Adrenal gland (tissue), 9 donors: ENCODE measurements at regions not wholly inside any gene's neighbourhood (a gene's known extent, or its start where the extent isn't known, plus 50 kb on each side); places are given as distances from the start of the nearest gene placed in this dataset.

Experiments
- DNase-seq, 7 donors: peaks; one replicate each; pipeline ENCODE4 v3.0.0-alpha.2; 2019 to 2020
- H3K27ac ChIP-seq, 5 donors: fragments of 200-600 bp; sonication (generic) in 4 of 5; 1 replicate in 3 of 5; 2 replicates in 2 of 5; pipeline versions ENCODE4 v1.5.1 to v1.8.0; 2016 to 2020; ENCODE audit warnings: mild to moderate bottlenecking in 1 of 5
- H3K27me3 ChIP-seq: fragments of 200-600 bp; 2 replicates; pipeline ENCODE4 v1.8.0; 2021
- H3K36me3 ChIP-seq, 2 donors: fragments of 200-600 bp; replicated peaks in 1 of 2; 1 replicate in 1 of 2; 2 replicates in 1 of 2; pipeline versions ENCODE4 v1.5.1 to v1.8.0; 2018 to 2022
- H3K4me1 ChIP-seq, 2 donors: fragments of 200-600 bp; replicated peaks in 1 of 2; 1 replicate in 1 of 2; 2 replicates in 1 of 2; pipeline versions ENCODE4 v1.5.1 to v1.8.0; 2018 to 2021
- H3K4me3 ChIP-seq, 4 donors: fragments of 200-600 bp; sonication (generic) in 3 of 4; one replicate each; pipeline ENCODE4 v1.5.1; 2016 to 2018
- H3K9me3 ChIP-seq, 3 donors: fragments of 200-600 bp; sonication (generic) in 1 of 3; replicated peaks in 1 of 3; 1 replicate in 2 of 3; 2 replicates in 1 of 3; pipeline versions ENCODE4 v1.5.1 to v1.8.0; 2016 to 2021
- CTCF ChIP-seq, 6 experiments: fragments of 450-650 bp in 4 of 6; fragments of 200-600 bp in 2 of 6; sonication (generic) in 1 of 6; IDR thresholded peaks; 1 replicate in 5 of 6; 2 replicates in 1 of 6; pipeline versions ENCODE4 v1.5.1 to v1.8.0; 2016 to 2021; ENCODE audit warnings: antibody characterized with exemption in 6 of 6, mild to moderate bottlenecking in 2 of 6, moderate library complexity in 1 of 6
- POLR2A ChIP-seq, 2 donors: fragments of 450-650 bp; IDR thresholded peaks; one replicate each; pipeline ENCODE4 v1.6.1; 2017; ENCODE audit warnings: antibody characterized with exemption in 2 of 2, mild to moderate bottlenecking in 2 of 2, moderate library complexity in 1 of 2
- WGBS, 4 donors: extraction: QIAGEN DNeasy Blood & Tissue Kit in 2 of 4; methylation state at CpG; one replicate each; pipeline versions ENCODE4 v1.1.5 to v1.1.7; 2013 to 2017; 5-methylcytosine and 5-hydroxymethylcytosine counted together
- intact Hi-C, 2 donors: fragments of 100-400 bp; cut with DNase I; formaldehyde crosslinking; loops; one replicate each; pipeline versions ENCODE4 v1.14.1 to v1.15.0; 2022 to 2023
- donor health status: healthy with polysubstance abuse.
- donor health status: Bipolar disorder and iron deficiency.
- donor health status: DM: yes; HTN: yes; CAD: no.
- donor health status: DM: no; HTN: no; CAD: no.
- donor health status: DM: no; HTN: no; CAD: no.

- Histone ChIP-seq H3K36me3 (no peaks in the 10 kb centered on the region), H3K4me1 (no peaks in the 10 kb centered on the region), H3K27ac (no peak overlapping the region), H3K27me3 (peaks cover 8% of the 10 kb centered on the region), H3K9me3 (no peaks in the 10 kb centered on the region), H3K4me3 (no peak overlapping the region)
- 67 to 79% (median 72%) methylated on average over 2 of the region's 2 CpGs for WGBS, 4 donors
- intact Hi-C loops = loop anchor here in 1 of 2 donors (5.0 kb wide), 1 partner anchor 262 kb away; the partner anchor contains the start of gene LRFN2
- TF ChIP-seq POLR2A (IDR thresholded peaks at IDR 0.05) (no peak), CTCF (IDR thresholded peaks at IDR 0.05) (no peak)
- DNase-seq = peak in 2 of 7 donors; percentile 19 to 22
Measured at GRCh38 chr6:40325041-40325440, 262.1 kb downstream of the LRFN2 start.

GRCh38 chr6:40323881-40324634 lies 263.1 kb downstream of the LRFN2 start:
- no peaks in the 10 kb centered on the region for H3K9me3 ChIP-seq
- peaks cover 8% of the 10 kb centered on the region for H3K27me3 ChIP-seq
- 43 to 71% (median 61%) methylated on average over 4 to 8 of the region's 8 CpGs for WGBS, 4 donors

GRCh38 chr6:40322336-40322735 lies 264.8 kb downstream of the LRFN2 start:
- TF ChIP-seq POLR2A (IDR thresholded peaks at IDR 0.05) = no peak
- TF ChIP-seq CTCF (IDR thresholded peaks at IDR 0.05) = no peak
- Histone ChIP-seq H3K4me3 (no peak overlapping the region), H3K9me3 (no peaks in the 10 kb centered on the region), H3K27ac (no peak overlapping the region), H3K36me3 (no peaks in the 10 kb centered on the region), H3K4me1 (no peaks in the 10 kb centered on the region), H3K27me3 (no peaks in the 10 kb centered on the region)
- no peak for DNase-seq
- intact Hi-C loops = no loop called here
- 81 to 92% (median 87%) methylated on average over 8 to 9 of the region's 9 CpGs for WGBS, 4 donors

More at GRCh38 chr6:40323881-40324634, 263.1 kb downstream of the LRFN2 start:
- Histone ChIP-seq H3K36me3 (no peaks in the 10 kb centered on the region), H3K4me1 (no peaks in the 10 kb centered on the region), H3K27ac (no peak overlapping the region), H3K4me3 (no peak overlapping the region)
- no peak for TF ChIP-seq POLR2A (IDR thresholded peaks at IDR 0.05)
- TF ChIP-seq CTCF (IDR thresholded peaks at IDR 0.05) = no peak
- intact Hi-C loops = no loop called here
- DNase-seq = no peak

GRCh38 chr6:40321616-40322015 lies 265.5 kb downstream of the LRFN2 start:
- TF ChIP-seq POLR2A (IDR thresholded peaks at IDR 0.05) (no peak), CTCF (IDR thresholded peaks at IDR 0.05) (no peak)
- WGBS, 4 donors = 87 to 93% (median 90%) methylated on average over 7 of the region's 7 CpGs
- no peaks in the 10 kb centered on the region for H3K27me3 ChIP-seq
- no peak overlapping the region for H3K4me3 ChIP-seq
- DNase-seq = no peak
- H3K9me3 ChIP-seq = no peaks in the 10 kb centered on the region
- no peak overlapping the region for H3K27ac ChIP-seq
- H3K4me1 ChIP-seq = no peaks in the 10 kb centered on the region
- intact Hi-C loops = no loop called here
- H3K36me3 ChIP-seq = no peaks in the 10 kb centered on the region
